Medulla oblongata (tissue), 1 donor: ENCODE measurements at regions not wholly inside any gene's neighbourhood (a gene's known extent, or its start where the extent isn't known, plus 50 kb on each side); places are given as distances from the start of the nearest gene placed in this dataset.

Source experiments
- DNase-seq: peaks from one replicate; pipeline ENCODE4 v3.0.0-alpha.2; 2015; ENCODE audit errors: extremely low spot score

DNA sequence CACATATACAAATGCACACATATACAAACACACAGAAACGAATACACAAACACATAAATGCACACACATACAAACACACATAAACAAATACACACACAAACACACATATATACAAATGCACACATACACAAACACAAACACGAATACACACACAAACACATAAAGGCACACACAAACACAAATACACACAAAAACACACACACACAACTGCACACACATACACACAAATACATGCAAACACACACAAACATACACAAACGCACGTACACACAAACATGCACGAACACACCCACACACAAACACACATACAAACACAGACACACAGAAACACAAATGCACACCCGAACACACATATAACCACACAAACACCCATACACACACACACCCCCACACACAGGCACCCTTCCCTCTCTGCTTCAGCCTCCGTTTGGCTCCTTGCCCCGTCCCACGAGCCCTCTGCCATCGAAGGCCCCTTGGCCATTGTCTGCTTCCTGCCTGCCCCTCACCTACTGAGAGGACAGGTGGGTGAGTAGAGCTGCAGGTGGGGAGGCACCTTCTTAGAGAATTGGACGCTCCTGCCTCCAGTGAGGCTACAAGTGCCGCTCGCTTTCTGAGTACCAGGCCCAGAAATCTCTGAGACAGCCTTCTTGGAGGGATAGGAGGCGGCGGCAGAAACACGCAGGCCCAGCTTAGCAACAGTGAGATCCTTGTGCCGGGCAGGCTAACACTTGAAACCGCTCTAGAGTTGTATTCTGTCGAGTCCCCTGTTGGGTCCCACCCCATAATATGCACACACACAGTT is 331.2 kb downstream of the FOXL1 start:
- DNase-seq = no peak

DNA sequence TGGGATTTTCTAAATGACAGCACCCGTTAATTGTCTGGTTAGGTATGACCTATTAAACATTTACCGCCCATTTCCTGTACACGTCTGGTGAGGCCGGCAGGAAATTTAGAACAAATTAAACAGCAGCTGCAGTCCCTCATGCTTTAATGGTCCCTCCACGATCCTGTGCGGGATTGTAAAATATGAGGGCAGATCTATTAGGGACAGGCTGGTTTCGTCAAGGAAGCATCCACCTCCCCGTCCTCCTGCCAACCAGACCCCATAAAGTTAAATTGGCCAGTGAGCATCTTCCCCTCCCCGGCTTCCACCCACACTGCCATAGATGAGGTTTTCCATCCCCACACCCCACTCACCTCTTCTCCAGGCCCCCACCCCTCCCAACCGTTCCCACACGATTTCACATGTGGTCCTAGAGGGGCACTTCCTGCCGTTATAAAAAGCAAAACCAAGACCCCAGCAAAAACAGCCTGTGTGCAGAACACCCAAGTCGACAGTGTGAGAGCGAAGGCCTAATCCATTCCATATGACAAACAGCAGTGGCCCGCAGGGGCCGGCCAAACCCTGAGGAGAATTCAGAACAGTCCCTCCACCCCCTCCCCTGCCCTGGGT is 331.9 kb downstream of the FOXL1 start:
- DNase-seq = no peak

DNA sequence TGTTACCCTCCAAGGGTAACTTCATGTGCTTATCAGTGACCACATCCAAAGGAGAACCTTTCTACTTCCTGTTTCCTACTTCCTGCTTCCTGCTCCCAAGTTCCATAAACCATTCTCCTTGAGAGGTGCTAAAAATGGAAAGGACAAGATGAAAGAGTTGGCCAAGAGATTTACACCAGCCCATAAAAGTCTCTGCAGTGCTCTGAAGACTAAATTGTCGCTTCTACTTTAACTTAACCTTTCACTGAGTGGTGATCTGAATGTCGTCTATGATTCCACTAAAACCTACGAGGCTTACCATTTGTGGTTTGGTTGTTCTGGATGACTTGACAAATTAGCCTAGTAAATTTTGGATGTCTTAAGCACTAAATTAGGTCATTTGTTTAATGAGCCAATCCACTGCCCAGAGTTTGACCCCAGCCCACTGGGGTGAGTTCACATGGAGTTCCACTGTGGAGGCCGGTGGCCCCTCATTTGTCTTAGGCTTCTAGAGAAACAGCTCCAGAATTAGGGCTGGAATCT is 333.1 kb downstream of the FOXL1 start:
- DNase-seq = no peak

DNA sequence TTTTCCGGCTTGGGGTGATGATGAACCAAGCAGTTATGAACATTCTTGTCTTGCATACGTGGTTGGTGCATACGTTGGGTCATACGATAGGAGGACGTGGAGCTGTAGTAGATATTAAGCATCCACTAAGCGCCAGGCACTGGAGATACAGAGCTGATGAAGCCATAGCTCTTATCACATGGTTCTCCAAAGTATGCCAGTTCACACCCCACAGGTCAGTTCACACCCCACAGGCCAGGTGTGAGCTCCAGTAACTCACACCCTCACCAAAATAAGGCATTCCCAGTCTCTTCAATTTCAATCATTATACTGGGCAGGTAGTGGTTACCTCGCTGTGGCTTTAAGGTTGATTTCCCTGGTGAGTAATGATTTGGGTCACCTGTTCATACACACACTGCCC is 335.5 kb downstream of the FOXL1 start:
- DNase-seq = no peak

DNA sequence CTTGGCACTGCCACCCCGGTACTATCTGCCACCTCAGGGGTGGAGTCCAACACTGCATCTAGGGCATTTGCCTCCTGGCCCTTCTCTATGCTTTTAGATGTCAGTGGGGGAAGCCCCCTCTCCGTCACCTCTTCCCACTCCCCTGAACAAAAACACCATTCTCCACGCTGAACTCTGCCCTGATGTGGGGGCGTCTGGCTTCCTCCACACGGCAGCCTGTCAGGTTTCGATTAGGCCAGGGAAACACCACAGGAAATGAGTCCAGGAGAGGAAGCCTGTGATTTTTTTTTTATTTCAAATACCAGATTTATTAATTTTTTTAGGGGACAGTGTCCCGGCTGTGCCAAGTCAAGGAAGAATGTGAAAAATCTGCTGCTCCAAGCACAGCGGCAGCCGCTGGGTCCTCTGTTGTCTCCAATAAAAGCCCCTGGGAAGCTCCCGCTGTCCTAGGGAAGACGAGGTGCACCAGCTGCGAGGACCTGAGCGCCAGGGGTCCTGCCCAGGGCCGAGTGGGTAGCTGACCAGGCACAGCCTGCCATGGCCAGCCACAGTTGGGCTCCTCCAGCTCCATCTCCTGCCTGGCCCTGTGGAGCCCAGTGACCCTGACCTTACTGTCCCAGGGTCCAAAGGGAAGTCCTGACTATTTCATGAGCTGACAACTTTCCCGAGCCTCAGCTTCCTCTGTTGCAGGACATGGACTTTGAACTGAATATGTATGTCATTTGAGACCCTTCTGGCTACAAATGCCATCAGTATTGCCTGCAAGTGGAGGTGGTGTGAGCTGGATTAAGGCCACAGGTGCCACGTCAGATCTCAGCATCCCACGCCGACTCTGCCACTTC is 336.7 kb downstream of the FOXL1 start:
- no peak for DNase-seq

DNA sequence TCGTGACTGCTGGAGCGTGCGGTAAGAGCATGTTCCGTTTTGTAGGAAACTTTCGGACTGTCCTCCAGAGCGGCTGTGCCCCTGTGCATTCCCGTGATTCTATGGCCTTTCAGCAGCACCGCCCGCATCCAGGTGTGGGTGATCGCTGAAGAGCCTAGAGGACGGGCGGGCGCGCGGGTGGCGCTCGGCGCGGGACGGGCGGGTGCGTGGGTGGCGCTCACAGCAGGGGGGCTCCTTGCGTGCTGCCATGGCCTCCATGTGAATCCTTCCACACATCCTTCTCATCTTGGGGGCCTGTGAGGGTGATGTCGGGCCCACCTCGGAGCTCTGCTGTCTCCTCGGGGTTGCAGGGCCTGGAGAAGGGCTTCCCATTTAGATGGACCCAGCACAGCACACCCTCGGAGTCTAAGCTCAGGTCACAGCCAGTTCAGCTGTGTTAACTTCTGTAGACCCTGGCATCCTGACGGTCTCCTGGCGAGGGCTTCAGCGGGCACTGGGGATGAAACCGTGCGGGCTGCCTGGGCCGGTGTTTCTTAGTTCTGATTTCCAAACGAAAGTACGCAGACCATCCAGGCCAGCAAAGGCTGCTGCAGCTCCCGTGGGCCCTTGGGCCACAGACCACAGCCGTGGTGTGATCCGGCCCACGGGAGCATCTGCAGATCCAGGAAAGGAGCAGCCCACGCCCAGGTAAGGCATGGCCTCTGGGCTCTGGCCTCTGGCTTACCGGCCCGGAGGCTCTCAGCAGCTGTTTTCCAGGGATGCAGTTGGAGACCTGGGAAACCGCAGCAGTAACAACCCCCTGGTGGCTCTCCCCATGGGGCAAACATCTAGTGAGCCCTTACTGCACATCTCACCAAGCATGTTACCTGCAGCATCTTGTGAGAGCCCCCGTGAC is 339.4 kb downstream of the FOXL1 start:
- no peak for DNase-seq

DNA sequence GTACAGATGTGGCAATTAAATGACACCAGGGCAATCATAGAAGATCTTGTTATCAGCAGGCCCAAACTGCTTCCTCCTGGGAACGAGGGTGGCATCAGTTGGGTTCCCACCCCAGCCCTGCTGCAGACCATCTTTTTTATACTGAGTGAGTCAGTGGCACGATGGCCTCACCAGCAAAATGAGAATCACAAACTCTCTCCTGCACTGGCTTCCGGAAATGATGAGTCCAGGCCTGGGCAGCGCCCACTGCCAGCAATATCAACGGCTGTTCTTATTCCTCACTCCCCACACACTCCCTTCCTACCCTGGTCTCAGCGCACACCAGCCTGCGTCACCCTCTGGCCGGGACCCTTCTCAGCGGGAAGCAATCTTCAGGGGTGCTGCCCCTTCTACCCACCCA is 340.3 kb downstream of the FOXL1 start:
- no peak for DNase-seq

DNA sequence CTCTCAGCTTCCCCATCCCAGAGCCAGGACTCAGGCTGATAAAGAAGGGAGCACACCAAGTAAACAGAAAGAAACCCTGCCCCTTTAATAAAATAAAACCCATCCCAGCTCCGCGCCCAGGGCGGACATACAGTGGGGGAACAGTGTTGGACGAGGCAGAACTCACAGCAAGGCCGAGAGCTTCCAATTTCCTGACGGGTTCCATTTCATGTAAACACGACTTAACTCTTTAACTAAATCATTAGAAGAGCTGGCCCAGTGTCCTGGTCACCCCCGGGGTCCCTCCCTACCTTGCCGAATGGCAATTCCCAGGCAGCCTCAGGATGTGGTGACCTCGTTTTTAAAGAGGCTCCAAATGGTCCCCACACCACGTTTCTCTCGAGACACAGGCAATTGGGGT is 340.7 kb downstream of the FOXL1 start:
- DNase-seq = no peak

DNA sequence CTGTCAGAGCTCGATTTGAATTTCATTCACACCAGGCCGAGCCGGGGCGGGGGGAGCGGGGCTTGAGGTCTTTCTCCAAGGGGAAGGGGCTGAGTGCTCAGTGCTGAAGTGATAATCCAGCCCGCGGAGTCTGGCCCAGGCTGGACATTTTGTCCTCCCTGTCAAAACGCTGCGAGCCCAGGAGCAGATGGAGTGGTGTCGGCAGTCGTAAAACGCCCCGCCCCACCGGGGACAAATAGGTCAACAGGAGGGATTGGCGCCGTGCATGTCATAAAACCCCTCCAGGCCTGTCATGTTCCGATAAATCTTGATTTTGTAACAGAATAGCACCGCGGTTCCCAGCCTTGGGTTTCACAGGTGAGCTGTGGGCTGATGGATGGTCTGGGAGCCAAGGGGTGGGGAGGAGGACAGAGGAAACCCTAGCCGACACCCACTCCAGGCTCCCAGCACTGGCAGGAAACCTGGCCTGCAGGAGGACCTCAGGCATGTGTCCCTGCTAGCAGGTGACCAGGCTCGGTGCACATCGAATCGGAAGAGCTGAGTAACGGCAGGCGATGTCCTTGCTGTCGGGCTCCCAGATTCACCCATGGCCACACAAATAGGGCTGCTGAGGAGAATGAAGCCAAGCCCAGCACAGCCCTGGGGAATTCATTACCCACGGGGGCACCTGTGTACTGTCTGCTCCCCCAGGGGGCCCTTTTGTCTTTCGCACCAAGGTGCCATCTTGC is 341.4 kb downstream of the FOXL1 start:
- DNase-seq = no peak

DNA sequence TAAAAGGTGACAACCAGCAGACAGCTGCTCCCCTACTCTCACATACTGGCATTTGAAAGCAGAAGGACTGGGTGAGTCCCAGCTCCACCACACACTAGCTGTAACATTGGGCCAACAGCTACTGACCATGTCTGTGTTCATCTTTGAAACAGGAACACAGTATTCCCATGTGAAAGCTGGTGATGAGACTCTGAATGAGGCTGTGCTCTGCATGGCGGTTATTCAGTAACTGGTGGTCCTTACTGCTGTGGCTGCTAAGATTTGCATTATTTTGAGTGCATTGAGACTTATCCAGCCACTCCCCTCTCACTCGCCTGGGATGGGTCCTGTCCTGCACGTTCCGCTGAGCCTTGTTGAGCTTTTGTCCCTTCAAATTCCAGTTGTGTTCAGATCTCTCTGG is 342.9 kb downstream of the FOXL1 start:
- no peak for DNase-seq

DNA sequence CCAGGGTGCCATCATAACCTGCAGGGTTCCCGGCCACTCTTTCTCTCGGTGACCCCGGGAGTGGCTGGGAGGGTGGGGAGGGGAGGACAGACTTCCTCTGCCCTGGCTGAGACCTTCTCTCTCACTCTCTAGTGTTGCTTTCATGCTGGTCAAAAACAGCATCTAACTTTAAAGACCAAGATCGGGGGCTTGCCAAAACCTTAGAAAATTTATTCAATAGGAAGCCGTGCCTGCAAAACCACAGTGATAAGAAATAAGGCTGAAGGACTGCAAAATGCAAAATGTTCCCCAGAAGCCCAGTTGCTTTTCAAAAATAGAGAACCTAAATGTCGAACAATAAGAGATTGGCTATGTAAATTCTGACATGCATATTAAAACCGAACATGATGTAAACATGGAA is 344.0 kb downstream of the FOXL1 start:
- DNase-seq = no peak

DNA sequence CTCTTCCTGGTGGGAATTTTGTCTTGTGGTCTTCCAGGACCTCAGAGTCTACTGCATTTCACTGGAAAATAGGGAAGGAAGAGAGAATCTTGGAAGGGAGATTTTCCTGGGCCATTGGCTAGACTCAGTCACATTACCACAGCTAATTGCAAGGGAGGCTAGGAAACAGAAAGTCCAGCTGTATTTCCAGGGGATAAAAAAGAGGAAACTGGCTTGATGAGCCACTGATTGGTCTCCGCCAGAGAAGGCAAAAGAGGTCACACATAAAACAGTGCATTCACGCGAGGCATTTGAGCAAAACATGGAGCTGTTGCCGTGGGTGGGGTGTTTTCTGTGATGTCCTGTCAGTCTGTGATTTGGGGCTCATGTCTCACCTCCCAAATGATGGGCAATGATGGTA is 345.3 kb downstream of the FOXL1 start:
- no peak for DNase-seq

DNA sequence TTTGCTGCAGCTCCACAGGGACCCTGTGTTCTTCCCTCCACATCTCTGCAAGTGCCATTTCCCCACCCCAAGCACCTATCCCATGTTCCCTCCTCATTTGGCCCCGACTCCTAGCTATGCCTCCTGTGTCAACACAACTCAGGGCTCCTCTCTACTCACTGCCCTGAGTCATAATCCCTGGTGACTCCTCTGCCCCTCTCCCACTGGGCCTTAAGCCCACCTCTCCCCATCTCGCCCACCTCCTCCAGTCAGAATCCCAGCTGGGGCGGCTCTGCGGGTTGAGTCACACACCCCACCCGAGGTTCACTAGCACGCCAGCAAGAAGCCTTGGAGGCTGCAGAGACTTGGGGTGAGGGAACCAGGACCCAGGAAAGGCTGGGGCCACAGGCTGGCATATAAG is 346.2 kb downstream of the FOXL1 start:
- DNase-seq = no peak

DNA sequence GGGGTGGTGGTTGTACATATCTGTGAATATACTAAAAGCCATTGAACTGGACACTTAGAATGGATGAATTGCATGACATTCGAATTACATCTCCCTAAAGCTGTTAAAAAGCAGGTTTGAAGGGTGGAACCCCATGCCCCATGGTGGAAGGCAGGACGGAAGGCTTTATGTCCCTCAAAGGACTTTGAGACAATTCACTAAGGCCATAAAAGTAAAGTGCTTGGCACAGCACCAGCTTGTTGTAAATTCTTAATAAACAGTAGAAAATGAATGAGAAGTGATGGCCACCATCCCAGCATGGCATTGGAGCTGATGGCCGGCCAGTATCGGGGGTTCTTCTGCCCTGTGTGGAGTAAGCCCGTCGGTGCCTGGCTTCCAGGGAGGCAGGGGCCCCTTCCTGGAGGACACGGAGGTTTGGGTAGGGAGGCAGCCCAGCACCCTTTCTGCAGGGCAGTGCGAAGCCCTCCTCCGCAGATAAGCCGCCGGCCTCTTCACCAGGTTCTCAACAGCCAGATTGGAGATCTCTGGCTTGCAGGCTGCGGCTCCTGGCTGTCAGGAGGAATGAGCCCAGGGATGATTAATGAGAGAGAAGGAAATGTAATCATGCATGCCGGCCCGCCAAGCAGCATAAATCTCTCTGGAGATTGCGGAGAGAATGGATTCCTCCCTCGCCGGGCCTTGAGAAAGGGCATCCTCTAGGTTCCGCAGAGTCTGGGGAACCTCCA is 346.9 kb downstream of the FOXL1 start:
- no peak for DNase-seq

DNA sequence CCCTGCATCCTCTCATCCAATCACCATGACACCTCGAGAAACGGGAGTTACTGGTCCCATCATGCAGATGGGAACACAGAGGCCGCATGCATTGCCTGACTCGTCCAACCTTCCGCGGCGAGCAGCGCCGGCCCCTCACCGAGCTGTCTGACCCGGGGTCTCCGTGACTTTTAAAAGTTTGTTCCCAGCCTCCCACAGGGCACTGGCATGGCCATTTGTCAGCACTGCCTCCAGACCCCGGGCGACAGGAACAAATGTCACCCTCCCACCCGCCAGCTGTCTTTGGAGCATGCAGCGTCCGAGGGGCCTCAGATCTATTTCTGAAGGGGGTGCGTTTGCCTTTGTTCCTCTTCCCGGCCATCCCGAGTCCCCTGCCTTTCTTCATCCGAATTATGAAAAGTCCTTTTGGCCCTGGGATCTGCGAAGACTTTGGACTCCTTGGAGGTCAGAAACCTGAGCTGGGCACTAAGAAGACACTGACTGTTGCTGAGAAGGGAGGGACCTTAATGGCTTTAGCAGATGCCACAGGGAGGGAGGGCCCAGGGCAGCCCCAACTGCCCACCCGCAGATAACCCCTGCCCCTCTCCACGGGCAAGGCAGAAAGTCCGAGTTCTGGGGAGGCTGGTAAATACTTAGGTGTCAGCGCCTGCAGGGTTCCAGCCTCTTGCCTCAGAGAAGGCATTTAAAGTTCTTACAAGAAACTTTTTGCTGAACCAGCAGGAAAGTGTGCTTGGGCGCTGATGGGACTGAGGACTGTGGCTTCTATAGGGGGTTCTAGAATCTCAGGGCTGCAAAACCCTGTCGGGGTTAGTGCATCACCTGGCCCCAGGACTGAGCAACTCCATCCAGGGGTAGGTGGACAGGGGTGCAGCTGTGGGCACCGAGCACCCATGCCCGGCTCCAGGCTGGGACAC is 348.1 kb downstream of the FOXL1 start:
- no peak for DNase-seq

DNA sequence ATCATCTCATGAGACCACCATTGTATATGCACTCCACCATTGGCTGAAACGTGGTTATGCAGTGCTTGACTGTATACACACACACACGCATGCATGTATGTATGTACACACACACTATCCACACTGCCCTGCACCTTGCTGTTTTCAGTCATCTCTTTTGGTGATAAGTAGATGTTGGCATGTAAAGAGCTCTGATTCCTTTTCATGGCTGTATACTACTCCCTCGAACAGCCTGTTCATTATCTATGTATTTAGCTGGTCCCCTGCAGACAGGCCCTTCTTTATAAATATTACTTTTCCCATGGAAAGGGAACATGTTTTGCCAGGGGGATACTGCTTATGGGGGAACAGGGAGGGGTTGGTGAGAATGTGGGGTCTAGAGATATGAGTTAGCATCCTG is 349.4 kb downstream of the FOXL1 start:
- no peak for DNase-seq

DNA sequence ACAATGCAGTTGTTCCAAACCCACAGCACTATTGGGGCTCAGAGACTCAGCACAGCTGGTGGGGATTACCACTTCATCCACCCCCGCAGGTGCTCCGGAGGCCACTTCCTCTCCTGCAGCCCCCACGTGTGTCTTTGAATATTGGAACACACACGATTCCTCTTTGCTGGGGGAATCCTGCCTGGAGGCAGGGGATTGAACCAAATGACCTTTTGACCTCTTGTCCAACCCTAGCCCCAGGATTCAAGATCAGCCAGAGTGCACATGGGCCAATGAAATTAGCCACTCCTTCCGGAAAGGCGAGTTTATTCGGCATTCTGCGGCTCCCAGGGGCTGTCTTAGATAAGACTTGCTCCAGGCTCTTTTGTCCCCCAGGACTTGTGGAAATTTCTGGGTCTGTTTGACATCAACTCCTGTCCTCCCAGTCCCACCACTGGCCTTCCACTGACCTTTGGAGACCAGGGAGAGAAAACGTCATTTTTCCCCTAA is 350.2 kb downstream of the FOXL1 start:
- no peak for DNase-seq

DNA sequence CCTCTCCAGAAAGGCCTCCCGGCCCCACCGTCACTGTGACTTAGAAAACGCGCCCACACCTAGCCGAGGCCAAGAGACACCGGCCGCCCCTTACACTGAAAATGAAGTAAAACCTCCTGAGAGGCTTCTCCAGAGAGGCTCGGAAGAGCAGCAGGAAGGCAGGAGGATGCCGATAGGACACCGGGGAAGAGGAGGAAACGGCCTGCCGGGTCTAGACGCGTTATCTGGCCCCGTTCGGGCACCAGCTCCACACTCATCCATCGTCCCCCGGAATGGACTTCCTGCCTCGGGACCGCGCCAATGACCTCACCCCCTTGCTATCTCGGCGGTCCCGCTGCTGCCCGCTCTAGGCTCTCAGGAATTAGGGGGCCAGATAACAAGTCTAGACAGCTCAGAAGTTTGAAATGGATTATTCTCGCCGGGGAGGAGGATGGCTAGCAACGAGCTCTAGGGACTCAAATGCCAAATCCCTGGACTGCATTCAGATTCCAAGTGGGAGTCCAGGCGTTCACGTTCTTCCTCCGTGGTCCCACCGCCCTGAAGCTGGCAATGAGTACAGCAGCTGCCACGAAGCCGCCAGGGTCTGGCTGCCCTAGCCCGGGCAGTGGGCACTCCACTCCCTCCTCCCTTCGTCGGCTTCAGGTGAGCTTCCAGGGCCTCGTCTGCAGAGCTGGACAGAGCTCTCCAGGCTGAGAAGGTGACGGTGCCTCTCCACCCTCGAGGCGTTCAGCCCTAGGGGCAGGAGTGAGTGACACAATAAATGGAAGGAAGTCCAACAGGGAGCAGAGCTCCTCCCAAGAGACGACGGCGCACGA is 350.9 kb downstream of the FOXL1 start:
- DNase-seq = no peak
